Heart right ventricle (tissue), 16 donors: ENCODE measurements at regions not wholly inside any gene's neighbourhood (a gene's known extent, or its start where the extent isn't known, plus 50 kb on each side); places are given as distances from the start of the nearest gene placed in this dataset.

Experiments used
- ATAC-seq, 8 donors: fragments of 200-7000 bp; cut with Tn5 transposase; one replicate each; pipeline ENCODE4 v1.9.1; 2020; ENCODE audit warnings: mild to moderate bottlenecking in 8 of 8, moderate library complexity in 8 of 8, moderate number of reproducible peaks in 1 of 8
- DNase-seq, 2 donors: peaks; one replicate each; pipeline ENCODE4 v3.0.0-alpha.2; 2020
- H3K27ac ChIP-seq, 10 donors: fragments of 200-600 bp; sonication (generic) in 2 of 10; one replicate each; pipeline versions ENCODE4 v1.5.0 to v1.8.0; 2020 to 2022; ENCODE audit warnings: mild to moderate bottlenecking in 3 of 10
- H3K27me3 ChIP-seq, 7 donors: fragments of 200-600 bp; one replicate each; pipeline ENCODE4 v1.8.0; 2021 to 2022; ENCODE audit warnings: mild to moderate bottlenecking in 2 of 7
- H3K36me3 ChIP-seq, 9 donors: fragments of 200-600 bp; sonication (generic) in 1 of 9; one replicate each; pipeline versions ENCODE4 v1.5.0 to v1.8.0; 2020 to 2022; ENCODE audit warnings: mild to moderate bottlenecking in 2 of 9
- H3K4me1 ChIP-seq, 9 donors: fragments of 200-600 bp; sonication (generic) in 1 of 9; one replicate each; pipeline versions ENCODE4 v1.5.0 to v1.8.0; 2020 to 2022; ENCODE audit warnings: mild to moderate bottlenecking in 4 of 9
- H3K4me3 ChIP-seq, 10 donors: fragments of 200-600 bp; sonication (generic) in 2 of 10; one replicate each; pipeline versions ENCODE4 v1.5.0 to v1.8.0; 2020 to 2022; ENCODE audit warnings: mild to moderate bottlenecking in 7 of 10, moderate library complexity in 2 of 10
- H3K9me3 ChIP-seq, 11 donors: fragments of 200-600 bp in 10 of 11; sonication (generic) in 2 of 11; one replicate each; pipeline versions ENCODE4 v1.5.0 to v1.8.0; 2013 to 2022; ENCODE audit warnings: mild to moderate bottlenecking in 2 of 11, control low read depth in 1 of 11, moderate library complexity in 1 of 11
- CTCF ChIP-seq, 9 donors: fragments of 200-600 bp; sonication (generic) in 2 of 9; IDR thresholded peaks; one replicate each; pipeline versions ENCODE4 v1.5.0 to v1.8.0; 2021 to 2022; ENCODE audit warnings: antibody characterized with exemption in 9 of 9, mild to moderate bottlenecking in 5 of 9, moderate library complexity in 1 of 9
- WGBS, 2 donors: extraction: QIAGEN DNeasy Blood & Tissue Kit; methylation state at CpG; one replicate each; pipeline ENCODE4 v1.1.7; 2013; ENCODE audit warnings: inconsistent platforms in 1 of 2; 5-methylcytosine and 5-hydroxymethylcytosine counted together
- intact Hi-C, 10 donors: fragments of 100-400 bp; cut with DNase I; formaldehyde crosslinking; loops; one replicate each; pipeline versions ENCODE4 v1.11.1 to v1.14.2; 2022
- donor health status: Arrhythmogenic right ventricular cardiomyopathy.
- donor health status: ischemic (EF 13 %, LVEDD 7.1; RV severe dilation, severe dysfunction).
- donor health status: healthy with polysubstance abuse.
- donor health status: DM: no; HTN: yes; CAD: no.
- donor health status: DM: no; HTN: no; CAD: no.
- donor health status: ischemic (EF 25% LVEDD 6.9; RV normal size, moderate dysfunction).
- donor health status: ischemic (EF 25% LVEDD 5.7; RV mildly dilated, moderate dysfunction).
- donor health status: healthy.
- donor health status: DM: yes; HTN: yes; CAD: no.
- donor health status: Ischemic cardiomyopathy.
- donor health status: ischemic (EF 35%, LVEDD 5.7; RV mildly dilated, moderate dysfunction).
- donor health status: nonischemic (EF 11% LVEDD 7.7; RV severe dilation, severe dysfunction).
- donor health status: DM: yes; HTN: yes; CAD: no.
- donor health status: PGD.
- donor health status: ischemic (EF 29% LVEDD 5.4; RV normal size, mild dysfunction).
- donor health status: nonischemic (EF 23%, LVEDD 6.1; RV moderate dilation, normal function).

- peaks cover 0 to 30% (median 14%) of the 10 kb centered on the region in 7 donors for H3K27me3 ChIP-seq
- intact Hi-C loops: loop anchor here in 2 of 10 donors (10.0 kb wide), 2 partner anchors 91 to 131 kb away; partner anchors contain the start of gene GLI2 (in 1 of the 2)
- 93 to 97% methylated on average over 8 of the region's 8 CpGs for WGBS, 2 donors
Observed at GRCh38 chr2:120865656-120866055, 130.0 kb downstream of the GLI2 start.

GRCh38 chr2:120866071-120866470 lies 130.4 kb downstream of the GLI2 start:
- Histone ChIP-seq H3K4me1 (peaks cover 0 to 37% (median 15%) of the 10 kb centered on the region in 9 donors), H3K9me3 (no peaks in the 10 kb centered on the region), H3K36me3 (no peaks in the 10 kb centered on the region), H3K4me3 (no peak overlapping the region), H3K27me3 (peaks cover 0 to 30% (median 14%) of the 10 kb centered on the region in 7 donors), H3K27ac (no peak overlapping the region)
- DNase-seq: no peak
- no peak for TF ChIP-seq CTCF (IDR thresholded peaks at IDR 0.05)
- 88 to 92% methylated on average over 7 of the region's 7 CpGs for WGBS, 2 donors
- ATAC-seq: no peak
- intact Hi-C loops: loop anchor here in 2 of 10 donors (10.0 kb wide), 2 partner anchors 91 to 131 kb away; partner anchors contain the start of gene GLI2 (in 1 of the 2)

More at GRCh38 chr2:120865656-120866055, 130.0 kb downstream of the GLI2 start:
- Histone ChIP-seq H3K9me3 (no peaks in the 10 kb centered on the region), H3K27ac (no peak overlapping the region), H3K4me1 (peaks cover 0 to 37% (median 15%) of the 10 kb centered on the region in 9 donors), H3K36me3 (no peaks in the 10 kb centered on the region), H3K4me3 (no peak overlapping the region)
- TF ChIP-seq CTCF (IDR thresholded peaks at IDR 0.05): no peak
- DNase-seq (no peak), ATAC-seq (no peak)

- H3K27ac ChIP-seq: peak overlapping the region in 9 of 10 donors; percentile 26 to 85 (median 75)
- H3K36me3 ChIP-seq: no peaks in the 10 kb centered on the region
- DNase-seq: no peak
- WGBS, 2 donors: 88 to 89% methylated on average over 14 of the region's 14 CpGs
- no peaks in the 10 kb centered on the region for H3K9me3 ChIP-seq
- H3K27me3 ChIP-seq: peaks cover 0 to 30% (median 14%) of the 10 kb centered on the region in 7 donors
- no peak for ATAC-seq
- H3K4me3 ChIP-seq: peak overlapping the region; percentile 12 to 52 (median 44)
- no peak for TF ChIP-seq CTCF (IDR thresholded peaks at IDR 0.05)
- H3K4me1 ChIP-seq: peaks cover 0 to 37% (median 15%) of the 10 kb centered on the region in 9 donors
- intact Hi-C loops: loop anchor here in 2 of 10 donors (10.0 kb wide), 2 partner anchors 92 to 132 kb away; partner anchors contain the start of gene GLI2 (in 1 of the 2)
Observed at GRCh38 chr2:120866483-120867140, 130.9 kb downstream of the GLI2 start.

- peak; percentile 71 to 75 for DNase-seq
- 15 to 17% methylated on average over 49 to 54 of the region's 54 CpGs for whole genome bisulfite sequencing, 2 donors
- TF ChIP-seq CTCF (IDR thresholded peaks at IDR 0.05): no peak
Observed at GRCh38 chr2:120867290-120868241, 131.9 kb downstream of the GLI2 start.

More at GRCh38 chr2:120867290-120868241, 131.9 kb downstream of the GLI2 start:
- H3K4me3 ChIP-seq: peak overlapping the region; percentile 12 to 52 (median 44)
- peaks cover 0 to 37% (median 15%) of the 10 kb centered on the region in 9 donors for H3K4me1 ChIP-seq
- intact Hi-C loops: loop anchor here in 2 of 10 donors (10.0 kb wide), 2 partner anchors 93 to 133 kb away; partner anchors contain the start of gene GLI2 (in 1 of the 2)
- peaks cover 0 to 30% (median 14%) of the 10 kb centered on the region in 7 donors for H3K27me3 ChIP-seq
- H3K36me3 ChIP-seq: no peaks in the 10 kb centered on the region
- ATAC-seq: peak; percentile 79 to 91 (median 86)
- H3K27ac ChIP-seq: peak overlapping the region; percentile 26 to 85 (median 73)
- H3K9me3 ChIP-seq: no peaks in the 10 kb centered on the region
